GM19324 (cell line): ENCODE measurements at regions not wholly inside any gene's neighbourhood (a gene's known extent, or its start where the extent isn't known, plus 50 kb on each side); places are given as distances from the start of the nearest gene placed in this dataset.
A peak's percentile ranks its signal among the peaks of the same experiment; 100 is the strongest.
"Not testable (repeated sequence)": the region's sequence is repeated elsewhere in the genome, so short reads cannot be mapped to it uniquely, and the experiment has no call there.

Experiments
- ATAC-seq: cut with Tn5 transposase; IDR thresholded peaks from one replicate; pipeline ENCODE4 v1.9.1; 2021; ENCODE audit warnings: mild to moderate bottlenecking, moderate library complexity; ENCODE audit not compliant: unreplicated experiment, low FRiP score

- not testable (repeated sequence) for ATAC-seq
These were observed 184.7 kb upstream of the AHR start for GRCh38 chr7:17113770-17114169.

GRCh38 chr7:17118412-17118811, 180.0 kb upstream of the AHR start:
- ATAC-seq = no peak

DNA sequence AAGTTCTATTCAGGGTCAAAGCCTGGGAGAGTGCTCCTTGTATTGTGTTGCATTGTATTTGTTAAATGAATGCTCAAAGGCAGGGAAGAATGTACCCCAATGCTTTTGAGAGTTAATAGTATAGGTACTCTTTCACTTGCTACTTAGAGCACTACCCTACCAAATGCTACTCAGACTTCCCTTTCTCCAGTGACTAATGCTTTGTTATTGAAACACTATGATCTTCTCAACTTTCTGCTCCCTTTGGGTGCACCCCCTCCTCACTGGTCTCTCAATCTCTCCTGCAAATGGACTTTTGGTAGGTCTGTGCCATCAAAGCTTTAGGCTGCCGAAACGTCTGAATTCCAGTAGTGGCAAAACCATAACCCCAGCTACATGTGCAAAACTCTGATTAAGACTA, 177.7 kb upstream of the AHR start:
- ATAC-seq = no peak

GRCh38 chr7:17121671-17122070, 176.8 kb upstream of the AHR start:
- ATAC-seq = no peak

DNA sequence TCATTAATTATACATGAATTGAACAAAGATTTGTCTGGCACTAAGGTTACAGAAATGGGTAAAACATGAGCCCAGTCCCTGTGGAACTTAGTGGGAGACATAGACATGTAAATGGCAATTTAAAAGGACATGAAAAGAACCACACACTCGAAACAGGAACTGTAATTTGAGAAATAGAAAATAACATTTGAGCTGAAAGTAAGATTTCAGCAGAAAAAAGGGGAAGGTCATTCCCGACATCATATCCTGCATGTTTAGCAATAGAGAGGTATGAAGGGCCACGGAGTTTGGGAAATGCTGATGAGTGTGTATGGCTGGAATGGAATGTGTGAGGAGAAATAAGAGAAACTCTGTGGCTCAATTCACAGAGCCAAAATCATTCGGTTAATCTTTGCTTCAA, 175.4 kb upstream of the AHR start:
- peak; percentile 51 for ATAC-seq

GRCh38 chr7:17126413-17127268, 171.8 kb upstream of the AHR start:
- ATAC-seq = peak; percentile 41

GRCh38 chr7:17129218-17129617, 169.2 kb upstream of the AHR start:
- no peak for ATAC-seq

DNA sequence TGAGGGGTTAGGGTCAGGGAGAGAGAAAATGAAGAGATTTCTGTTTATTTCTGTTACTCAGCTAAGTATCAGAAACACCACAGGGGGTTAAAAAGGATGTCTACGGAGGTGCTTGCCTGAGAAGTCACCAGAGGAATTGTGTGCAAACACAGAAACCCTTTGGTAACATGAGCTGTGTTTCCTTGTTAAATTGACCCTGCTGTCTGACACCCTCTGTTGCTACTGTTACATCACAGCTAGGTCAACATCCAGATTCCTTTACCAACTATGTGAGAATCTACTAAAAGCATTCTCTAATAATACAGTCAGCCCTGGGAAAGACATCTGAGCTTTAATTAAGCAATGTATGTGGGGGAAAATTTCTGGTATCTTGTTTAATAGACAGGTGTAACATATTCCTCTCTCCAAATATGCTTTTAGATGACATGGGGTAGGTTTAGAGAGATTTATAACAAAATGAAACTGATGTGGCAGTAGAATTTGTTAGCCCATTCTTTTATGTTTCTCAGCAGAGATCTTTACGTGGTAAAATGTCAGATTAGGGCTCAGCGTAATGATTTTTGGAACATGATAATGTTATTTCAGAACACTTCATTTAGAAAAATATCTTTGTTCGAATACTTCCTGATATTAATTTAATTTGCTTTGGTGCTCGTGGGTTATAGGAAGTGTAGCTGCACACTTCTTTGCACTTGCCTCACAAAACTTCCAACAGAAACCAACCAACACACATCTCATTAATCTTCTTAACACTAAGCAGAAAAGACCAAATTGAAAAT, 168.0 kb upstream of the AHR start:
- no peak for ATAC-seq

DNA sequence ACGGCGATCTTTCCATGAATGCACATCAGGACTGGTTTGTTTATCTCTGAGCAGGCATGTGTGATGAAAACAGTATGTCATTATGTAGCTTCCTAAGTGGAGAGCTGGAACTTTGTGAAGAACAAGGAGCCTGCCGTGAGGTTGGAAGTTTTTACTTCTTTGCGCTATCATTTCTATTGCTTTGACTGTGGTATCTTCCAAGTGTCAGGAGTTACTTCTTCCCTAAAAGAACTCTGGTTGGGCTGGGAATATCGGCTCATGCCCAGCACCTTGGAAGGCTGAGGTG, 167.4 kb upstream of the AHR start:
- ATAC-seq = no peak

GRCh38 chr7:17131983-17132655, 166.3 kb upstream of the AHR start:
- ATAC-seq = no peak

DNA sequence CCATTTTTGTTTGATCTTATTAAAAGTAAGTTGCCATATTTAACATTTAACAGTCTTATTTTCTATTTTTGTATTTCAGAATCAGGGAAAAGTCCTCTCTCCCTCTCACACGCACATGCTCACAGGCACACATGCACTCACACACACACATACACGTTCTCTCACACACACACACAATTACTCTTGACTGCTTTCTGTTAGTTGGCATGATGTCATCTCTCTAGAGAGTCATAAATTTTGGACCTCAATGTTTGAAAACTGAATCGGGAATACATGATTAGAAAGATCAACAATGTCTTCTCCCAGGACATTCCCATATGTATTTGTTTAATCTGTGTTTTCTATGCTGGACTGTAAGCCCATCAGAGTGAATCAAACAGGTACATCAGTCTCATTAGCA, 165.7 kb upstream of the AHR start:
- ATAC-seq = no peak

GRCh38 chr7:17133977-17134376, 164.5 kb upstream of the AHR start:
- ATAC-seq = no peak

DNA sequence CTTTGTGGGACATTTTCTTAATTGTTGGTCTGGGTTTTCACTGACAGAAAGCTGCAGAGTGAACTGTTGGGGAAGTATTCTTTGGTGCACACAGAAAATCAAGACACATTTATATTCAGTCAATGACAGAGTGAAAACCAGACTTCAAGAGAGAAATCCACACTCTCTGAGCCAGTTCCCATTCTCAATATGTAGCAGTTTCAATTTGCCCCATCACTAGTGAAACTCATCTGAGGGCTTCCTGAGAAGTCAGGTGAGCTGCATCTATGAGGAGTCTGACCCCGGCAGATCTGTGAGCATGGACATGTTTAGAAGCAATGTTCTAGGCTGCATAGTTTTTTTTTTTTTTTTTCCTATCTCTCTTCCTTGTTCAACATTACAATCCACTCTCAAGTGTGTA, 163.7 kb upstream of the AHR start:
- ATAC-seq = peak; percentile 85

DNA sequence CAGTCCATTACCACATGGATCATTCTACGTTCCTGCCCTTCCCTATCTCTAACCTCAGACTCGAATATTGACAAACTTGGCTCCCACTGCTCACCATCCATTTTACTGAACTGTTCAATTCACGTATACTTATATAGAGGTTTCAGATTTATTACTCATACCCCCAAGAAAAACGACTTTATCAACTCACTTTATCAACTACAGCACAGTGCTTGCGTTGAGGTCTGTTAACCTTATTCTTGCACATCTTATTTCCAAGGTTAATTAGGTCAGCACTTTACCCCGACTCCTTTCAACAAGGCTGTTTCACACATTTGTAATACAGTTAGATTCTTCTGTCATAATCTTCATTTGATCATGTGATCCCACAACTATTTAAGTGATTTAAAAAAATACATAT, 162.3 kb upstream of the AHR start:
- no peak for ATAC-seq

DNA sequence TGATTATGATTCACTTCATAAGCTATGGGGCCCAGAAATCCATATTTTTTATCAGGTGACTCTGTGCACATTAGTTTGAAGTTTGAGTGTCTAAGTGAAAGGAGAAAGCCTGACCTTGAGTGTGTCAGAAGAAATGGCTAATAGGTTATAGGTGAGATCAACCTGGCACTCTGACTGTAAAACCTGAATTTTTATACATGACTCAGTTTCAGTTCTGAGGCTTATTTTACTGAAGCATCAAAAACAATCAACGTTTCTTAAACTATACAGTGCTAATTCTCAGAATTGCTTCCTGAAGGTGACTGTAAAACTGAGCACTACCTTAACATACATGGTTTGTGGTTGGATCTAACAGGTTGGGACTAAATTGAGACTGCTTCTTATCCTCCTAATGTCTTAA, 159.4 kb upstream of the AHR start:
- no peak for ATAC-seq

GRCh38 chr7:17140406-17140805, 158.0 kb upstream of the AHR start:
- no peak for ATAC-seq

- no peak for ATAC-seq
These were observed 155.5 kb upstream of the AHR start for GRCh38 chr7:17142831-17143541.

DNA sequence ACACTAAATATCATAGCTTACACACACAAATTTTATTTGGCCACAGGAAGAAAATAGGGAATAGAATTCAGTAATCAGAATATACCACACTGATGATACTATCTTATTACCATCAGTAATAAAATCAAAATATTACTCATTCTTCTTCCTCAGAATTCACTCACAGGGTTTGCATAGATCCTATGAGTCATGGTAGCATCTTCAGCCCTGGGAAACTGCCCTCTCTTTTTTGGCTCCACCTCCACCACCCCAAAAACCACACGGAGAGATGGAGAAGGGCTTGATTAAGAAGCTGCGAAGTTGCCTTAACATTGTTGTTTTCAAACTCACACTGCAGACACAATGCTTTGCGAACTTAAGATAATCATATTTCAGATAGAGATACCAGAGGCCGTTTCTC, 154.1 kb upstream of the AHR start:
- no peak for ATAC-seq

DNA sequence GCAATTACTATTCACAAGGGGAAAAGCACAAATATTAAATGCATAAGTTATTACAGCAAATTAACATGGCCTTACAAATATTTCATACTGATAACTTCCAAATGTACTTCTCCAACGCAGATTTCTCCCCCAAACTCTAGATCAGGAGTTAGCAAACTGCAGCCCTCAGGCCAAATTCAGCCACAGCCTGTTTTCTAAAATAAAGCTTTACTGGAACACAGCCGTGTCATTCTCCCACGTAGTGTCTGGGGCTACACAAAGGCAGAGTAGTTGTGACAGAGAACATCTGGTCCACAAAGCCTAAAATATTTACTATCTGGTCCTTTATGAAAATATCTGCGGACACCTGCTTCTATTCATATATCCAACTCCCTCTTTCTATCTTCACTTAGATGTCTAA, 151.8 kb upstream of the AHR start:
- ATAC-seq = no peak

GRCh38 chr7:17147409-17147808, 151.0 kb upstream of the AHR start:
- ATAC-seq = no peak

GRCh38 chr7:17150018-17150417, 148.4 kb upstream of the AHR start:
- peak; percentile 57 for ATAC-seq
